ENCODE measurements at regions not wholly inside any gene's neighbourhood (a gene's known extent, or its start where the extent isn't known, plus 50 kb on each side); places are given as distances from the start of the nearest gene placed in this dataset.

- Histone ChIP-seq H3K4me3 (ENCODE audit: low read length) (no peak overlapping the region), H3K4me2 (ENCODE audit: low read length) (no peak overlapping the region)
Observed at GRCh38 chr2:167333245-167333644, 445.0 kb downstream of the XIRP2 start.

GRCh38 chr2:167332358-167332757 is 444.1 kb downstream of the XIRP2 start:
- no peaks in the 10 kb centered on the region for H3K36me3 ChIP-seq (ENCODE audit: insufficient read depth, low read length)
- no peak overlapping the region for H3K27ac ChIP-seq (ENCODE audit: low read length)
- H3K9ac ChIP-seq (ENCODE audit: low read length): no peak overlapping the region
- no peak overlapping the region for H3K4me3 ChIP-seq (ENCODE audit: low read length)
- H4K20me1 ChIP-seq (ENCODE audit: insufficient read depth): no peaks in the 10 kb centered on the region
- peaks cover 11% of the 10 kb centered on the region for H3K79me2 ChIP-seq (replicated peaks; ENCODE audit: insufficient read depth, low read length)
- TF ChIP-seq POLR2AphosphoS5 (IDR thresholded peaks at IDR 0.05) (no peak), RAD21 (conservative IDR thresholded peaks at IDR 0.05) (no peak), MXI1 (conservative IDR thresholded peaks at IDR 0.05; ENCODE audit: poor library complexity, severe bottlenecking) (no peak), CTCF (IDR thresholded peaks at IDR 0.05; ENCODE audit: poor library complexity, severe bottlenecking) (no peak), EZH2 (IDR thresholded peaks at IDR 0.05; ENCODE audit: borderline replicate concordance, insufficient read depth, low read length, poor library complexity, severe bottlenecking) (no peak)
- no peaks in the 10 kb centered on the region for H3F3A ChIP-seq (ENCODE audit: insufficient read depth, low read length, poor library complexity, severe bottlenecking)
- H3K4me2 ChIP-seq (ENCODE audit: low read length): no peak overlapping the region
- H2AFZ ChIP-seq (ENCODE audit: low read depth, low read length): no peak overlapping the region
- no peaks in the 10 kb centered on the region for H3K9me2 ChIP-seq (ENCODE audit: insufficient read depth, low read length)
- peaks cover 10% of the 10 kb centered on the region for H3K9me3 ChIP-seq (ENCODE audit: low read length)
- H3K27me3 ChIP-seq (ENCODE audit: insufficient read depth, low read depth, low read length): no peaks in the 10 kb centered on the region

More at GRCh38 chr2:167333245-167333644, 445.0 kb downstream of the XIRP2 start:
- TF ChIP-seq POLR2AphosphoS5 (IDR thresholded peaks at IDR 0.05) (no peak), CTCF (IDR thresholded peaks at IDR 0.05; ENCODE audit: poor library complexity, severe bottlenecking) (peak; percentile 11), MXI1 (conservative IDR thresholded peaks at IDR 0.05; ENCODE audit: poor library complexity, severe bottlenecking) (no peak), REST (IDR thresholded peaks at IDR 0.05; ENCODE audit: borderline replicate concordance) (no peak), SMC3 (conservative IDR thresholded peaks at IDR 0.05; ENCODE audit: poor library complexity) (no peak)
- Histone ChIP-seq H3K36me3 (ENCODE audit: insufficient read depth, low read length) (no peaks in the 10 kb centered on the region), H3K79me2 (replicated peaks; ENCODE audit: insufficient read depth, low read length) (peaks cover 9% of the 10 kb centered on the region), H4K20me1 (ENCODE audit: insufficient read depth) (no peaks in the 10 kb centered on the region), H3K9ac (ENCODE audit: low read length) (no peak overlapping the region), H3K9me3 (ENCODE audit: low read length) (peaks cover 10% of the 10 kb centered on the region), H3F3A (ENCODE audit: insufficient read depth, low read length, poor library complexity, severe bottlenecking) (no peaks in the 10 kb centered on the region), H3K9me2 (ENCODE audit: insufficient read depth, low read length) (no peaks in the 10 kb centered on the region), H2AFZ (ENCODE audit: low read depth, low read length) (no peak overlapping the region), H3K27me3 (ENCODE audit: insufficient read depth, low read depth, low read length) (no peaks in the 10 kb centered on the region), H3K27ac (ENCODE audit: low read length) (no peak overlapping the region)

Data from neural cell (in vitro differentiated cells).